Neural progenitor cell (in vitro differentiated cells): ENCODE measurements at regions not wholly inside any gene's neighbourhood (a gene's known extent, or its start where the extent isn't known, plus 50 kb on each side); places are given as distances from the start of the nearest gene placed in this dataset.

Experiments used
- CTCF ChIP-seq: fragments of 200-600 bp; sonication (generic); IDR thresholded peaks from 2 replicates; pipeline ENCODE4 v1.5.1; 2017; ENCODE audit warnings: antibody characterized with exemption, mild to moderate bottlenecking
- EZH2 ChIP-seq: fragments of 200-600 bp; sonication (generic); IDR thresholded peaks from 2 replicates; pipeline ENCODE4 v1.6.1; 2017; ENCODE audit warnings: antibody characterized with exemption, mild to moderate bottlenecking, moderate library complexity

- TF ChIP-seq CTCF = no peak
- TF ChIP-seq EZH2 = no peak
These were observed 73.7 kb downstream of the PRR15 start for GRCh38 chr7:29637374-29637773.
